NCI-H2107 treated with DMSO at 0.1 percent for 48 hours (cell line): ENCODE measurements at regions not wholly inside any gene's neighbourhood (a gene's known extent, or its start where the extent isn't known, plus 50 kb on each side); places are given as distances from the start of the nearest gene placed in this dataset.

ENCODE experiments used
- DNase-seq: peaks from one replicate; lab custom pipeline; 2025; ENCODE audit not compliant: unreplicated experiment; lab: John Stamatoyannopoulos, UW

- DNase-seq, result peak; percentile 15
Measured at GRCh38 chr12:62995097-62995496, 60.1 kb upstream of the PPM1H start.

GRCh38 chr12:62986844-62987243 is 51.9 kb upstream of the PPM1H start:
- no peak for DNase-seq
